ENCODE measurements at regions not wholly inside any gene's neighbourhood (a gene's known extent, or its start where the extent isn't known, plus 50 kb on each side); places are given as distances from the start of the nearest gene placed in this dataset.

DNA sequence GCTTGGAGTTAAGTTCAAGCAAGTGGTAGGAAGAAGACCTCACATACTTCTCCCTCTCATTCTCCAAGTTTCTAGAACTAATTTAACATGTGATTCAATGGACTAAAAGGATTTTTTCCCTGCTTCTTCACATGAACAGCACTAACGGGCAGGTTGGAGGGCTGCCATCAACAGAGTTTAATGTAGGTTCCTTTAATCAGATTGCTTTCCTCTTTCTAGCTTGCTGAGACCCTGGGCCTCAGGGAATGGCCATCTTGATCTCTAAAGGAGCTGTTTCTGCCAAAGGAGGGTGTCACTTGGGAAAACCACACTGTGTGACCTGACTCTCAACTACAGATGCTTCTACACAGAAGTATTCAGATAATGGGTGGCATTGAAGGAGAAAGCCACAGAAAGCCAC, 223.3 kb downstream of the PIK3R1 start:
- TF ChIP-seq, protein P1, sequence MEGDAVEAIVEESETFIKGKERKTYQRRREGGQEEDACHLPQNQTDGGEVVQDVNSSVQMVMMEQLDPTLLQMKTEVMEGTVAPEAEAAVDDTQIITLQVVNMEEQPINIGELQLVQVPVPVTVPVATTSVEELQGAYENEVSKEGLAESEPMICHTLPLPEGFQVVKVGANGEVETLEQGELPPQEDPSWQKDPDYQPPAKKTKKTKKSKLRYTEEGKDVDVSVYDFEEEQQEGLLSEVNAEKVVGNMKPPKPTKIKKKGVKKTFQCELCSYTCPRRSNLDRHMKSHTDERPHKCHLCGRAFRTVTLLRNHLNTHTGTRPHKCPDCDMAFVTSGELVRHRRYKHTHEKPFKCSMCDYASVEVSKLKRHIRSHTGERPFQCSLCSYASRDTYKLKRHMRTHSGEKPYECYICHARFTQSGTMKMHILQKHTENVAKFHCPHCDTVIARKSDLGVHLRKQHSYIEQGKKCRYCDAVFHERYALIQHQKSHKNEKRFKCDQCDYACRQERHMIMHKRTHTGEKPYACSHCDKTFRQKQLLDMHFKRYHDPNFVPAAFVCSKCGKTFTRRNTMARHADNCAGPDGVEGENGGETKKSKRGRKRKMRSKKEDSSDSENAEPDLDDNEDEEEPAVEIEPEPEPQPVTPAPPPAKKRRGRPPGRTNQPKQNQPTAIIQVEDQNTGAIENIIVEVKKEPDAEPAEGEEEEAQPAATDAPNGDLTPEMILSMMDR (conservative IDR thresholded peaks at IDR 0.05; ENCODE audit: low read length), result no peak
- TF ChIP-seq EZH2phosphoT487 (IDR thresholded peaks at IDR 0.05; ENCODE audit: borderline replicate concordance, low read depth, low read length), result no peak
